ENCODE measurements at regions not wholly inside any gene's neighbourhood (a gene's known extent, or its start where the extent isn't known, plus 50 kb on each side); places are given as distances from the start of the nearest gene placed in this dataset.

GRCh38 chr15:70491201-70491621 is 272.1 kb downstream of the UACA start:
- DNase-seq (ENCODE audit: low read depth in 2 of 2), result no peak

GRCh38 chr15:70490838-70491155 is 272.6 kb downstream of the UACA start:
- no peak for DNase-seq (ENCODE audit: low read depth in 2 of 2)

GRCh38 chr15:70490148-70490837 is 273.1 kb downstream of the UACA start:
- no peak for DNase-seq (ENCODE audit: low read depth in 2 of 2)

- no peak for DNase-seq (ENCODE audit: low read depth in 2 of 2)
Observed at GRCh38 chr15:70488941-70489848, 274.2 kb downstream of the UACA start.

- DNase-seq (ENCODE audit: low read depth in 2 of 2), result peak in 1 of 2 experiments; percentile 72
Observed at GRCh38 chr15:70488002-70488605, 275.3 kb downstream of the UACA start.

GRCh38 chr15:70487387-70487740 is 276.0 kb downstream of the UACA start:
- DNase-seq (ENCODE audit: low read depth in 2 of 2), result no peak

GRCh38 chr15:70486451-70487386 is 276.6 kb downstream of the UACA start:
- DNase-seq (ENCODE audit: low read depth in 2 of 2), result peak in 1 of 2 experiments; percentile 70

GRCh38 chr15:70486012-70486411 is 277.3 kb downstream of the UACA start:
- DNase-seq (ENCODE audit: low read depth in 2 of 2), result no peak

GRCh38 chr15:70484993-70485392 is 278.4 kb downstream of the UACA start:
- DNase-seq (ENCODE audit: low read depth in 2 of 2), result no peak

GRCh38 chr15:70483513-70483912 is 279.8 kb downstream of the UACA start:
- DNase-seq (ENCODE audit: low read depth in 2 of 2), result no peak

GRCh38 chr15:70480196-70480856 is 283.0 kb downstream of the UACA start:
- peak; percentile 35 to 66 for DNase-seq (ENCODE audit: low read depth in 2 of 2)

GRCh38 chr15:70479785-70480184 is 283.6 kb downstream of the UACA start:
- DNase-seq (ENCODE audit: low read depth in 2 of 2), result no peak

GRCh38 chr15:70479056-70479455 is 284.3 kb downstream of the UACA start:
- no peak for DNase-seq (ENCODE audit: low read depth in 2 of 2)

- no peak for DNase-seq (ENCODE audit: low read depth in 2 of 2)
Observed at GRCh38 chr15:70478251-70478990, 284.9 kb downstream of the UACA start.

- no peak for DNase-seq (ENCODE audit: low read depth in 2 of 2)
Observed at GRCh38 chr15:70477750-70478250, 285.6 kb downstream of the UACA start.

- no peak for DNase-seq (ENCODE audit: low read depth in 2 of 2)
Observed at GRCh38 chr15:70476441-70476840, 286.9 kb downstream of the UACA start.

GRCh38 chr15:70475921-70476320 is 287.4 kb downstream of the UACA start:
- no peak for DNase-seq (ENCODE audit: low read depth in 2 of 2)

- DNase-seq (ENCODE audit: low read depth in 2 of 2), result no peak
Observed at GRCh38 chr15:70475407-70475781, 288.0 kb downstream of the UACA start.

- no peak for DNase-seq (ENCODE audit: low read depth in 2 of 2)
Observed at GRCh38 chr15:70474471-70475406, 288.6 kb downstream of the UACA start.

Measured in stimulated activated CD4-positive, alpha-beta T cell treated with anti-CD3 and anti-CD28 coated beads, Interleukin-12 subunit alpha, Interleukin-12 subunit beta, amount 100 ng/mL, for 24 hours (primary cell).